Fibroblast of lung (primary cell): ENCODE measurements at regions not wholly inside any gene's neighbourhood (a gene's known extent, or its start where the extent isn't known, plus 50 kb on each side); places are given as distances from the start of the nearest gene placed in this dataset.

Experiments used
- EZH2 ChIP-seq: IDR thresholded peaks from 2 replicates; pipeline ENCODE4 v1.5.1; 2012; ENCODE audit warnings: low read length, control low read depth, mild to moderate bottlenecking; ENCODE audit errors: missing control alignments
- TF ChIP-seq, protein P1 (sequence below), 2 donors: IDR thresholded peaks in 1 of 2; conservative IDR thresholded peaks in 1 of 2; 1 replicate in 1 of 2; 2 replicates in 1 of 2; pipeline ENCODE4 v1.5.1; 2011 to 2012; ENCODE audit warnings: low read length in 2 of 2, control low read depth in 1 of 2, inconsistent platforms in 1 of 2, low read depth in 1 of 2, mild to moderate bottlenecking in 1 of 2

GRCh38 chr18:40235323-40235722, 1719.7 kb upstream of the PIK3C3 start:
- TF ChIP-seq, protein P1, sequence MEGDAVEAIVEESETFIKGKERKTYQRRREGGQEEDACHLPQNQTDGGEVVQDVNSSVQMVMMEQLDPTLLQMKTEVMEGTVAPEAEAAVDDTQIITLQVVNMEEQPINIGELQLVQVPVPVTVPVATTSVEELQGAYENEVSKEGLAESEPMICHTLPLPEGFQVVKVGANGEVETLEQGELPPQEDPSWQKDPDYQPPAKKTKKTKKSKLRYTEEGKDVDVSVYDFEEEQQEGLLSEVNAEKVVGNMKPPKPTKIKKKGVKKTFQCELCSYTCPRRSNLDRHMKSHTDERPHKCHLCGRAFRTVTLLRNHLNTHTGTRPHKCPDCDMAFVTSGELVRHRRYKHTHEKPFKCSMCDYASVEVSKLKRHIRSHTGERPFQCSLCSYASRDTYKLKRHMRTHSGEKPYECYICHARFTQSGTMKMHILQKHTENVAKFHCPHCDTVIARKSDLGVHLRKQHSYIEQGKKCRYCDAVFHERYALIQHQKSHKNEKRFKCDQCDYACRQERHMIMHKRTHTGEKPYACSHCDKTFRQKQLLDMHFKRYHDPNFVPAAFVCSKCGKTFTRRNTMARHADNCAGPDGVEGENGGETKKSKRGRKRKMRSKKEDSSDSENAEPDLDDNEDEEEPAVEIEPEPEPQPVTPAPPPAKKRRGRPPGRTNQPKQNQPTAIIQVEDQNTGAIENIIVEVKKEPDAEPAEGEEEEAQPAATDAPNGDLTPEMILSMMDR (conservative IDR thresholded peaks at IDR 0.05 in 1 of 2, IDR thresholded peaks at IDR 0.05 in 1 of 2; ENCODE audit: low read depth in 1 of 2, low read length in 2 of 2), result no peak
- no peak for TF ChIP-seq EZH2
